A673 (cell line): ENCODE measurements at regions not wholly inside any gene's neighbourhood (a gene's known extent, or its start where the extent isn't known, plus 50 kb on each side); places are given as distances from the start of the nearest gene placed in this dataset.

Source experiments
- BruUV-seq: library from RNA; stranded (reverse); fragments of 400-500 nt; replicated peaks from 2 replicates; lab custom pipeline; 2021; lab: Mats Ljungman, UMichigan
- CTCF ChIA-PET: fragments of 300-600 bp; sonication (Branson Sonifier 250); formaldehyde crosslinking; loops from one replicate; lab custom pipeline; 2022; ENCODE audit warnings: antibody characterized with exemption; lab: Charles Lee
- POLR2A ChIA-PET: fragments of 300-600 bp; sonication (Branson Sonifier 250); formaldehyde crosslinking; loops from one replicate; lab custom pipeline; 2022; ENCODE audit warnings: antibody characterized with exemption; ENCODE audit not compliant: low non-redundant PET; lab: Charles Lee
- DNase-seq: peaks from one replicate; pipeline ENCODE4 v3.0.0-alpha.2; 2015; ENCODE audit warnings: low spot score
- H3K27ac ChIP-seq: fragments of 200-600 bp; sonication (generic); 2 replicates; pipeline ENCODE4 v1.5.1; 2016; ENCODE audit warnings: mixed run types, low read depth, mild to moderate bottlenecking, mixed read lengths, antibody characterized with exemption, low read length; ENCODE audit not compliant: poor library complexity, severe bottlenecking
- H3K27me3 ChIP-seq: fragments of 200-600 bp; sonication (generic); replicated peaks from 2 replicates; pipeline ENCODE4 v1.6.1; 2017; ENCODE audit warnings: mixed run types, low read depth, mild to moderate bottlenecking, mixed read lengths, antibody characterized with exemption, low read length; ENCODE audit not compliant: insufficient read depth, poor library complexity
- H3K36me3 ChIP-seq: fragments of 200-600 bp; sonication (generic); 2 replicates; pipeline ENCODE4 v1.6.1; 2016; ENCODE audit warnings: mixed run types, mild to moderate bottlenecking, mixed read lengths, antibody characterized with exemption, low read length; ENCODE audit not compliant: insufficient read depth, poor library complexity, severe bottlenecking
- H3K4me1 ChIP-seq: fragments of 200-600 bp; sonication (generic); 2 replicates; pipeline ENCODE4 v1.6.1; 2017; ENCODE audit warnings: mixed run types, mild to moderate bottlenecking, mixed read lengths, antibody characterized with exemption, low read length; ENCODE audit not compliant: insufficient read depth, poor library complexity, severe bottlenecking
- H3K4me3 ChIP-seq: fragments of 200-600 bp; sonication (generic); 2 replicates; pipeline ENCODE4 v1.5.1; 2016; ENCODE audit warnings: low read depth, mixed run types, mild to moderate bottlenecking, mixed read lengths, low read length; ENCODE audit not compliant: poor library complexity, severe bottlenecking
- H3K9me3 ChIP-seq: fragments of 200-600 bp; sonication (generic); 2 replicates; pipeline ENCODE4 v1.6.1; 2016; ENCODE audit warnings: mixed run types, low read depth, mild to moderate bottlenecking, mixed read lengths, antibody characterized with exemption, low read length; ENCODE audit not compliant: poor library complexity, severe bottlenecking
- EZH2 ChIP-seq: fragments of 200-600 bp; sonication (generic); IDR thresholded peaks from 2 replicates; pipeline ENCODE4 v1.6.1; 2017; ENCODE audit warnings: borderline replicate concordance, low read depth, mild to moderate bottlenecking, mixed read lengths, antibody characterized with exemption, low read length; ENCODE audit not compliant: poor library complexity, severe bottlenecking
- intact Hi-C: fragments of 100-400 bp; cut with micrococcal nuclease; formaldehyde crosslinking; loops from one replicate; pipeline ENCODE4 v1.10.0; 2022; ENCODE audit not compliant: unreplicated experiment
- TF ChIP-seq, protein P1 (sequence below): fragments of 300-800, 200-600 bp; sonication (generic); conservative IDR thresholded peaks from 2 replicates; pipeline ENCODE4 v1.5.1; 2017; ENCODE audit warnings: low read depth, mild to moderate bottlenecking, antibody characterized with exemption, low read length, moderate library complexity, mixed read lengths

DNA sequence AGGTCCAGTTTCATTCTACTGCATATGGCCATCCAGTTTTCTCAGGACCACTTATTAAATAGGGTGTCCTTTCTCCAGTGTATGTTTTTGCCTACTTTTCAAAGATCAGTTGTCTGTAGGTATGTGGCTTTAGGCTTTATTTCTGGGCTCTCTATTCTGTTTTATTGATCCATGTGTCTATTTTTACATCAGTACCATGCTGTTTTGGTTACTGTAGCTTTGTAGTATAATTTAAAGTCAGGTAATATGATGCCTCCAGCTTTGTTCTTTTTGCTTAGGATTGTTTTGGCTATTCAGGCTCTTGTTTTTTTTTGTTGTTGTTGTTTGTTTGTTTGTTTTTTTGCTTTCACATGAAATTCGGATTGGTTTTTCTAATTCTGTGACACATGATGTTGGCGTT is 124.4 kb upstream of the SLC35F3 start:
- ChIA-PET POLR2A (no interaction called here), CTCF (no interaction called here)
- intact Hi-C loops, result no loop called here
- no TSS peak for BruUV-seq
- H3K9me3 ChIP-seq, result peaks cover 6% of the 10 kb centered on the region
- DNase-seq, result no peak
- H3K27me3 ChIP-seq, result no peaks in the 10 kb centered on the region
- no peaks in the 10 kb centered on the region for H3K4me1 ChIP-seq
- H3K4me3 ChIP-seq, result no peak overlapping the region
- H3K27ac ChIP-seq, result no peak overlapping the region
- TF ChIP-seq EZH2, result no peak
- TF ChIP-seq, protein P1, sequence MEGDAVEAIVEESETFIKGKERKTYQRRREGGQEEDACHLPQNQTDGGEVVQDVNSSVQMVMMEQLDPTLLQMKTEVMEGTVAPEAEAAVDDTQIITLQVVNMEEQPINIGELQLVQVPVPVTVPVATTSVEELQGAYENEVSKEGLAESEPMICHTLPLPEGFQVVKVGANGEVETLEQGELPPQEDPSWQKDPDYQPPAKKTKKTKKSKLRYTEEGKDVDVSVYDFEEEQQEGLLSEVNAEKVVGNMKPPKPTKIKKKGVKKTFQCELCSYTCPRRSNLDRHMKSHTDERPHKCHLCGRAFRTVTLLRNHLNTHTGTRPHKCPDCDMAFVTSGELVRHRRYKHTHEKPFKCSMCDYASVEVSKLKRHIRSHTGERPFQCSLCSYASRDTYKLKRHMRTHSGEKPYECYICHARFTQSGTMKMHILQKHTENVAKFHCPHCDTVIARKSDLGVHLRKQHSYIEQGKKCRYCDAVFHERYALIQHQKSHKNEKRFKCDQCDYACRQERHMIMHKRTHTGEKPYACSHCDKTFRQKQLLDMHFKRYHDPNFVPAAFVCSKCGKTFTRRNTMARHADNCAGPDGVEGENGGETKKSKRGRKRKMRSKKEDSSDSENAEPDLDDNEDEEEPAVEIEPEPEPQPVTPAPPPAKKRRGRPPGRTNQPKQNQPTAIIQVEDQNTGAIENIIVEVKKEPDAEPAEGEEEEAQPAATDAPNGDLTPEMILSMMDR, result no peak
- no peaks in the 10 kb centered on the region for H3K36me3 ChIP-seq

DNA sequence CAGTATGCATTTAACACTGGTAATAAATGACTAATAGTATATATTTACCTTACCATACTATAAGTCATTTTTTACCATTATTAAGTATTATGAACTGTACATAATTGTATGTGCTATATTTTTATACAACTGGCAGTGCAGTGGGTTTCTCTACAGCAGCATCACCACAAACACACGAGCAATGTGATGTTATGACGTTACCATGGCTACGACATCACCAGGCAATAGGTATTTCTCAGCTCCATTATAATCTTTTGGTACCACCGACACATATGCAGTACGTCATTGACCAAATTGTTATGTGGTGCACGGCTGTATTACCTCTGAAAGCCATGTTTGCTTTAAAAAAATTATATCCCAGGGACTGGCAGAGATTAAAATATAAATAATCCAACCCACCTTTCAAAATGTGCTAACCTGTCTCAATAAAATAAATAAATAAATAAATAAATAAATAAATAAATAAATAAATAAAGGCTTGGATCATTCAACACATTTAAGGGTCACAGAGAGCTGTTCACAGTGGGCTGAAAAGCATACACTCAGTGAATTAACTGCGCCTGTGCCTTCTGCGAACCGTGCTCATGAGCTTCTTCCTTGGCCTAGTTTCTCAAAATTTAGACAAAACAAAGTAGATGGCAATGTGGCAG is 121.4 kb upstream of the SLC35F3 start:
- Histone ChIP-seq H3K9me3 (peaks cover 6% of the 10 kb centered on the region), H3K36me3 (no peaks in the 10 kb centered on the region), H3K27me3 (no peaks in the 10 kb centered on the region), H3K4me3 (no peak overlapping the region), H3K27ac (no peak overlapping the region), H3K4me1 (no peaks in the 10 kb centered on the region)
- no peak for DNase-seq
- BruUV-seq, result no TSS peak
- POLR2A ChIA-PET, result no interaction called here
- intact Hi-C loops, result no loop called here
- CTCF ChIA-PET, result no interaction called here
- TF ChIP-seq, protein P1, result no peak
- TF ChIP-seq EZH2, result no peak

DNA sequence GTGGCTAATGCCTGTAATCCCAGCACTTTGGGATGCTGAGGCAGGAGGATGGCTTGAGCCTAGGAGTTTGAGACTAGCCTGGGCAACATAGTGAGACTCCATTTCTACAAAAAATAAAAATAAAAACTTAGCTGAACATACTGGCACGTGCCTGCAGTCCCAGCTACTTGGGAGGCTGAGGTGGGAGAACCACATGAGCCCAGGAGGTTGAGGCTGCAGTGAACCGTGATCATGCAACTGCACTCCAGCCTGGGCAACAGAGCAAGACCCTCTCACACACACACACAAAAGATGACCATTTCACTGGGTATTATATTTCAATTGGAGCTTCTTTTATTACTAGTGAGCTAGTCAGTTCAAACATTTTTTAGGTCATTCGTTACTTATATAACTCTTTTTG is 116.9 kb upstream of the SLC35F3 start:
- Histone ChIP-seq H3K36me3 (no peaks in the 10 kb centered on the region), H3K4me1 (no peaks in the 10 kb centered on the region), H3K27ac (no peak overlapping the region), H3K4me3 (no peak overlapping the region), H3K9me3 (no peaks in the 10 kb centered on the region), H3K27me3 (no peaks in the 10 kb centered on the region)
- TF ChIP-seq EZH2, result no peak
- TF ChIP-seq, protein P1, result no peak
- no TSS peak for BruUV-seq
- CTCF ChIA-PET, result no interaction called here
- intact Hi-C loops, result no loop called here
- POLR2A ChIA-PET, result no interaction called here
- DNase-seq, result no peak
